HFFc6 (cell line): ENCODE measurements at regions not wholly inside any gene's neighbourhood (a gene's known extent, or its start where the extent isn't known, plus 50 kb on each side); places are given as distances from the start of the nearest gene placed in this dataset.

ENCODE experiments used
- DNase-seq: peaks from one replicate; pipeline ENCODE4 v3.0.0-alpha.2; 2018
- H3K27ac Mint-ChIP-seq: 2 replicates; pipeline ENCODE4 v1.8.0; 2020; ENCODE audit warnings: mild to moderate bottlenecking, mixed read lengths
- H3K27me3 Mint-ChIP-seq: 2 replicates; pipeline ENCODE4 v1.8.0; 2021; ENCODE audit warnings: mild to moderate bottlenecking, moderate library complexity, mixed read lengths; ENCODE audit not compliant: insufficient read depth
- H3K36me3 Mint-ChIP-seq: 2 replicates; pipeline ENCODE4 v1.8.0; 2021; ENCODE audit warnings: low read depth, mixed read lengths
- H3K4me1 Mint-ChIP-seq: 2 replicates; pipeline ENCODE4 v1.8.0; 2020; ENCODE audit warnings: low read depth, mixed read lengths
- H3K4me3 Mint-ChIP-seq: 2 replicates; pipeline ENCODE4 v1.8.0; 2020; ENCODE audit warnings: mild to moderate bottlenecking, moderate library complexity, mixed read lengths
- H3K9me3 Mint-ChIP-seq: 2 replicates; pipeline ENCODE4 v1.8.0; 2020; ENCODE audit warnings: mild to moderate bottlenecking, mixed read lengths
- CTCF ChIP-seq: fragments of 200-600 bp; sonication (generic); IDR thresholded peaks from 2 replicates; pipeline ENCODE4 v1.5.0; 2021; ENCODE audit warnings: antibody characterized with exemption, mild to moderate bottlenecking

DNA sequence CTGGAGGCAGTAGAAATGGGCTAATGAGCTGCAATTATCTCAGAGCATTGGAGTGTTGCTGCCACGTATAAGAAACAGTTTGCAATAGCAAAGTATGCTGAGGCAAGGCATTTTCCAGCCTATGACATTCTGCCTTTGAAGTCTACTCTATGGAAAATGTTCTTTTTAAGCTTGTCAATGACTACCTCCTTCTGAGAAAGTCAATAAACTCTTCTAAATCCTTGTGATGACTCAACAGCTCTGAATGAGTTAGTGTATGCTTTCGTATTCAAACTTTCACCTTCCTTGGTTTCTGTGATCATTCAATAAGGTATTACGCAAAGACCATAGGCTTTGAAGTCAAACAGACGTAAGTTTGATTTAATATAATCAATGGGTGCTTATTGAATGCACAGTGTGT, 111.2 kb downstream of the CAPZA3 start:
- Mint-ChIP-seq H3K4me3 (no peak overlapping the region), H3K4me1 (peaks cover 12% of the 10 kb centered on the region; the same call in 1 of the 2 replicates), H3K27me3 (no peaks in the 10 kb centered on the region), H3K9me3 (no peaks in the 10 kb centered on the region), H3K36me3 (no peaks in the 10 kb centered on the region), H3K27ac (no peak overlapping the region)
- no peak for TF ChIP-seq CTCF
- no peak for DNase-seq

DNA sequence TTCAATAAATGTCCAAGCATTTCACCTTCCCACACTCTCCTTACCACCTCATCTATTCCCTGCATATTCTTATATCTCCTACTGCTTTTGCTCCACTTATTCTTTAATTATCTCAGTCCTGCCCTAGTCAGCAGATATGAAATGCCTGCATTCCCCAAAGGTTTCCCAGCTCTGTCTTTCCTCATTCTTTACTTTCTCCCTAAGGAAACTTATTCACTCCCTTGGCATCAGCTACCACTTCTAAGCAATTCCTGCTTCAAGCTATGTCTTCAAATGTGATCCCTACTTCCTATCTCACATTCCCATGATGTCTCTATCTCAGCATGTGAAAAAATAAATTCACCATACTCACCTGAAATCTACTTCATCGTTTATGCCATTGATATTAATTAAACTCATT, 111.8 kb downstream of the CAPZA3 start:
- Mint-ChIP-seq H3K36me3 (no peaks in the 10 kb centered on the region), H3K9me3 (no peaks in the 10 kb centered on the region), H3K4me1 (peaks cover 12% of the 10 kb centered on the region; the same call in 1 of the 2 replicates), H3K27ac (no peak overlapping the region), H3K27me3 (peaks cover 2% of the 10 kb centered on the region; the same call in 1 of the 2 replicates), H3K4me3 (no peak overlapping the region)
- TF ChIP-seq CTCF = no peak
- no peak for DNase-seq

DNA sequence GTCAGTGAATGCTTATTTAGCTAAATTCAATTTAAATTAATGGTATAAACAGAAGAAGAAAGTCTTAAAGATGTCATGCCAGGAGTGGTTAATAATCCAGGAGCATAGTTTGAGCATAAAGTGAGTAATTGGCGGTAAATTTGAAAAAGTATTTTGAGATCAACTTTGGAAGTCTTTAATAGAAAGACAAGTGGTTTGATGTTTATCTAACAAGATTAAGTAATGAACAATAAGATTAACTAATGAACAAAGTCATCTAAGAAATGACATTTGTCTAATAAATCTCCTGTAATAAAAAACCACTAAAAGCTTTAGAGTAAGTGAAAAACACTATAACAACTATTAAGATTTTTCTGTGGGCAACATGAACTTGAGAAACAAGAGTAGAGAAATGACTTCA, 112.8 kb downstream of the CAPZA3 start:
- Mint-ChIP-seq H3K36me3 (no peaks in the 10 kb centered on the region), H3K4me1 (peaks cover 12% of the 10 kb centered on the region; the same call in 1 of the 2 replicates), H3K9me3 (no peaks in the 10 kb centered on the region), H3K27me3 (peaks cover 2% of the 10 kb centered on the region; the same call in 1 of the 2 replicates), H3K27ac (no peak overlapping the region), H3K4me3 (no peak overlapping the region)
- DNase-seq = no peak
- no peak for TF ChIP-seq CTCF

- Mint-ChIP-seq H3K27ac (no peak overlapping the region), H3K36me3 (no peaks in the 10 kb centered on the region), H3K9me3 (no peaks in the 10 kb centered on the region), H3K4me3 (no peak overlapping the region), H3K27me3 (peaks cover 2% of the 10 kb centered on the region; the same call in 1 of the 2 replicates), H3K4me1 (peaks cover 12% of the 10 kb centered on the region; the same call in 1 of the 2 replicates)
- no peak for DNase-seq
- no peak for TF ChIP-seq CTCF
These were observed 113.4 kb downstream of the CAPZA3 start for GRCh38 chr12:18851271-18851670.

GRCh38 chr12:18853570-18854366, 115.8 kb downstream of the CAPZA3 start:
- Mint-ChIP-seq H3K4me3 (no peak overlapping the region), H3K36me3 (no peaks in the 10 kb centered on the region), H3K4me1 (peaks cover 12% of the 10 kb centered on the region; the same call in 1 of the 2 replicates), H3K9me3 (no peaks in the 10 kb centered on the region), H3K27me3 (peaks cover 2% of the 10 kb centered on the region), H3K27ac (no peak overlapping the region)
- DNase-seq = no peak
- TF ChIP-seq CTCF = no peak
